Stomach (tissue), 8 donors: ENCODE measurements at regions not wholly inside any gene's neighbourhood (a gene's known extent, or its start where the extent isn't known, plus 50 kb on each side); places are given as distances from the start of the nearest gene placed in this dataset.

Experiments used
- DNase-seq, 2 donors: peaks; one replicate each; pipeline versions ENCODE4 v3.0.0 to v3.0.0-alpha.2; 2013 to 2019
- H3K27ac ChIP-seq, 5 donors: fragments of 200-600 bp in 4 of 5; sonication (generic) in 4 of 5; one replicate each; pipeline ENCODE4 v1.5.1; 2013 to 2019; ENCODE audit warnings: mild to moderate bottlenecking in 1 of 5, moderate library complexity in 1 of 5
- H3K27me3 ChIP-seq, 3 donors: fragments of 200-600 bp; sonication (generic); one replicate each; pipeline ENCODE4 v1.5.1; 2017 to 2019; ENCODE audit warnings: mixed run types in 1 of 3
- H3K36me3 ChIP-seq, 4 donors: fragments of 200-600 bp; sonication (generic); 1 replicate in 3 of 4; 2 replicates in 1 of 4; pipeline ENCODE4 v1.5.1; 2016 to 2019
- H3K4me1 ChIP-seq, 4 donors: fragments of 200-600 bp; sonication (generic); one replicate each; pipeline ENCODE4 v1.5.1; 2016 to 2019
- H3K4me3 ChIP-seq, 4 donors: fragments of 200-600 bp; sonication (generic) in 3 of 4; one replicate each; pipeline ENCODE4 v1.5.1; 2016 to 2019; ENCODE audit warnings: mild to moderate bottlenecking in 1 of 4
- H3K9me3 ChIP-seq, 4 donors: fragments of 200-600 bp; sonication (generic); one replicate each; pipeline ENCODE4 v1.5.1; 2016 to 2019
- EP300 ChIP-seq: sonication (generic); formaldehyde crosslinking; IDR thresholded peaks from one replicate; pipeline ENCODE4 v1.6.1; 2017; ENCODE audit warnings: antibody characterized with exemption
- POLR2A ChIP-seq, 4 donors: fragments of 450-650 bp; IDR thresholded peaks; one replicate each; pipeline ENCODE4 v1.6.1; 2016; ENCODE audit warnings: antibody characterized with exemption in 4 of 4, control low read depth in 2 of 4, mild to moderate bottlenecking in 1 of 4, moderate library complexity in 1 of 4
- POLR2AphosphoS5 ChIP-seq, 3 donors: sonication (generic); formaldehyde crosslinking; IDR thresholded peaks; one replicate each; pipeline ENCODE4 v1.6.1; 2016; ENCODE audit warnings: antibody characterized with exemption in 3 of 3
- WGBS, 5 donors: extraction: QIAGEN DNeasy Blood & Tissue Kit in 3 of 5; methylation state at CpG; one replicate each; pipeline versions ENCODE4 v1.1.5 to v1.1.7; 2013 to 2018; 5-methylcytosine and 5-hydroxymethylcytosine counted together
- intact Hi-C: fragments of 100-400 bp; cut with DNase I; formaldehyde crosslinking; loops from one replicate; pipeline ENCODE4 v1.15.1; 2023; ENCODE audit warnings: low total_unique reads
- TF ChIP-seq, protein P1 (sequence below), 7 experiments: fragments of 450-650 bp in 4 of 7; fragments of 200-600 bp in 3 of 7; sonication (generic) in 3 of 7; IDR thresholded peaks; one replicate each; pipeline ENCODE4 v1.5.1; 2016 to 2019; ENCODE audit warnings: antibody characterized with exemption in 7 of 7, control low read depth in 2 of 7, mild to moderate bottlenecking in 1 of 7
- donor health status: healthy with polysubstance abuse.
- donor health status: Bipolar disorder and iron deficiency.
- donor health status: healthy.

- Histone ChIP-seq H3K27me3 (no peaks in the 10 kb centered on the region), H3K36me3 (no peaks in the 10 kb centered on the region), H3K4me3 (no peak overlapping the region), H3K9me3 (no peaks in the 10 kb centered on the region), H3K27ac (no peak overlapping the region), H3K4me1 (no peaks in the 10 kb centered on the region)
- no peak for TF ChIP-seq POLR2A (IDR thresholded peaks at IDR 0.05)
- no peak for TF ChIP-seq EP300
- TF ChIP-seq, protein P1, sequence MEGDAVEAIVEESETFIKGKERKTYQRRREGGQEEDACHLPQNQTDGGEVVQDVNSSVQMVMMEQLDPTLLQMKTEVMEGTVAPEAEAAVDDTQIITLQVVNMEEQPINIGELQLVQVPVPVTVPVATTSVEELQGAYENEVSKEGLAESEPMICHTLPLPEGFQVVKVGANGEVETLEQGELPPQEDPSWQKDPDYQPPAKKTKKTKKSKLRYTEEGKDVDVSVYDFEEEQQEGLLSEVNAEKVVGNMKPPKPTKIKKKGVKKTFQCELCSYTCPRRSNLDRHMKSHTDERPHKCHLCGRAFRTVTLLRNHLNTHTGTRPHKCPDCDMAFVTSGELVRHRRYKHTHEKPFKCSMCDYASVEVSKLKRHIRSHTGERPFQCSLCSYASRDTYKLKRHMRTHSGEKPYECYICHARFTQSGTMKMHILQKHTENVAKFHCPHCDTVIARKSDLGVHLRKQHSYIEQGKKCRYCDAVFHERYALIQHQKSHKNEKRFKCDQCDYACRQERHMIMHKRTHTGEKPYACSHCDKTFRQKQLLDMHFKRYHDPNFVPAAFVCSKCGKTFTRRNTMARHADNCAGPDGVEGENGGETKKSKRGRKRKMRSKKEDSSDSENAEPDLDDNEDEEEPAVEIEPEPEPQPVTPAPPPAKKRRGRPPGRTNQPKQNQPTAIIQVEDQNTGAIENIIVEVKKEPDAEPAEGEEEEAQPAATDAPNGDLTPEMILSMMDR (IDR thresholded peaks at IDR 0.05): no peak
- TF ChIP-seq POLR2AphosphoS5 (IDR thresholded peaks at IDR 0.05): no peak
- intact Hi-C loops: no loop called here
- peak in 1 of 2 donors; percentile 16 for DNase-seq
- WGBS, 5 donors: 47 to 70% (median 62%) methylated on average over 2 of the region's 2 CpGs
Measured at GRCh38 chr4:23355258-23355657, 534.6 kb downstream of the PPARGC1A start.

DNA sequence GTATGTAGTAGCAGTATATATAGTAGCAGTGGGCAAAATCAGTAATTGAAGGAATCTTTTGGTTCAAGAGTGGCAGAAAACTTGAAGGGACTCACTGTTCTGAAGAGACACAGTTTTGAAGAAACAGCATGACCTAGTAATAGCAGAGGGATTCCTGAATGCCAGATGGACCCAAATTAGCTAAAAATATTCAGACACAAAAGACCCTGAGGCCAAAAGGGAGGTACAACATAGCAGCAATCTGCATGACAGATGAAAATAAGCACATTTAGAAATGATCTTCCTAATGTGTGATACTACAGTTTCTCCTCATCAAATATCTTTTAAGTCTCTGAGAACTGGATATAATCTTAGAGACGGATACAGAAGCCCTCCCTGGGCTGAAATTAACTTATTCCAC, 536.6 kb downstream of the PPARGC1A start:
- Histone ChIP-seq H3K27ac (no peak overlapping the region), H3K4me1 (no peaks in the 10 kb centered on the region), H3K4me3 (no peak overlapping the region), H3K27me3 (no peaks in the 10 kb centered on the region), H3K9me3 (no peaks in the 10 kb centered on the region), H3K36me3 (no peaks in the 10 kb centered on the region)
- intact Hi-C loops: no loop called here
- TF ChIP-seq, protein P1 (IDR thresholded peaks at IDR 0.05): no peak
- TF ChIP-seq POLR2AphosphoS5 (IDR thresholded peaks at IDR 0.05) (no peak), POLR2A (IDR thresholded peaks at IDR 0.05) (no peak), EP300 (no peak)
- DNase-seq: no peak
- 75 to 100% (median 91%) methylated on average over 1 of the region's 1 CpG for WGBS, 5 donors

GRCh38 chr4:23348789-23349498, 540.9 kb downstream of the PPARGC1A start:
- 81 to 90% (median 88%) methylated on average over 2 of the region's 2 CpGs for WGBS, 5 donors

GRCh38 chr4:23337292-23337691, 552.6 kb downstream of the PPARGC1A start:
- Histone ChIP-seq H3K9me3 (no peaks in the 10 kb centered on the region), H3K36me3 (no peaks in the 10 kb centered on the region), H3K4me3 (no peak overlapping the region), H3K4me1 (peaks cover 0 to 3% (median 0%) of the 10 kb centered on the region in 4 donors), H3K27ac (no peak overlapping the region), H3K27me3 (no peaks in the 10 kb centered on the region)
- no peak for DNase-seq
- intact Hi-C loops: no loop called here
- TF ChIP-seq, protein P1 (IDR thresholded peaks at IDR 0.05): peak in 3 of 7 experiments; percentile 9 to 18 (median 13)
- TF ChIP-seq EP300: no peak
- TF ChIP-seq POLR2AphosphoS5 (IDR thresholded peaks at IDR 0.05): no peak
- TF ChIP-seq POLR2A (IDR thresholded peaks at IDR 0.05): no peak
- 45 to 60% (median 49%) methylated on average over 2 of the region's 2 CpGs for WGBS, 5 donors

More at GRCh38 chr4:23348789-23349498, 540.9 kb downstream of the PPARGC1A start:
- Histone ChIP-seq H3K27me3 (no peaks in the 10 kb centered on the region), H3K4me1 (no peaks in the 10 kb centered on the region), H3K27ac (no peak overlapping the region), H3K4me3 (no peak overlapping the region), H3K36me3 (no peaks in the 10 kb centered on the region), H3K9me3 (no peaks in the 10 kb centered on the region)
- TF ChIP-seq POLR2A (IDR thresholded peaks at IDR 0.05): no peak
- TF ChIP-seq, protein P1 (IDR thresholded peaks at IDR 0.05): no peak
- no peak for TF ChIP-seq EP300
- no peak for TF ChIP-seq POLR2AphosphoS5 (IDR thresholded peaks at IDR 0.05)
- no peak for DNase-seq
- intact Hi-C loops: no loop called here
